SK-N-SH treated with all-trans-retinoic acid at 6 μM for 48 hours (cell line): ENCODE measurements at regions not wholly inside any gene's neighbourhood (a gene's known extent, or its start where the extent isn't known, plus 50 kb on each side); places are given as distances from the start of the nearest gene placed in this dataset.

Experiments used
- ATAC-seq: fragments of 200-7000 bp; cut with Tn5 transposase; 3 replicates; pipeline ENCODE4 v1.9.1; 2020; ENCODE audit warnings: mild to moderate bottlenecking, moderate library complexity
- ARNTL ChIP-seq: fragments of 450-650 bp; formaldehyde crosslinking; IDR thresholded peaks from 2 replicates; pipeline ENCODE4 v1.5.0; 2020; ENCODE audit warnings: low read depth, mild to moderate bottlenecking, moderate library complexity, borderline replicate concordance
- BACH2 ChIP-seq: fragments of 250-450 bp; sonication (Bioruptor Pico); IDR thresholded peaks from 2 replicates; pipeline ENCODE4 v1.9.0; 2021; ENCODE audit warnings: mild to moderate bottlenecking, borderline replicate concordance
- CSDC2 ChIP-seq: fragments of 250-450 bp; sonication (Bioruptor Pico); IDR thresholded peaks from 2 replicates; pipeline ENCODE4 v1.5.0; 2020; ENCODE audit warnings: mild to moderate bottlenecking, moderate library complexity
- ESRRG ChIP-seq: fragments of 250-450 bp; sonication (Bioruptor Pico); IDR thresholded peaks from 2 replicates; pipeline ENCODE4 v1.6.1; 2021; ENCODE audit warnings: mild to moderate bottlenecking
- GLIS3 ChIP-seq: fragments of 250-450 bp; sonication (Bioruptor Pico); IDR thresholded peaks from 2 replicates; pipeline ENCODE4 v1.5.0; 2020; ENCODE audit warnings: mild to moderate bottlenecking, moderate library complexity
- ISL1 ChIP-seq: fragments of 250-450 bp; sonication (Bioruptor Pico); IDR thresholded peaks from 2 replicates; pipeline ENCODE4 v2.1.2; 2022; ENCODE audit warnings: mild to moderate bottlenecking, moderate library complexity
- OSR1 ChIP-seq: fragments of 250-450 bp; sonication (Bioruptor Pico); IDR thresholded peaks from 2 replicates; pipeline ENCODE4 v1.8.0; 2022; ENCODE audit warnings: moderate library complexity, mild to moderate bottlenecking, inconsistent platforms
- PPARA ChIP-seq: fragments of 250-450 bp; sonication (Bioruptor Pico); IDR thresholded peaks from 2 replicates; pipeline ENCODE4 v1.5.0; 2020; ENCODE audit warnings: mild to moderate bottlenecking, borderline replicate concordance
- RARB ChIP-seq: fragments of 250-450 bp; sonication (Bioruptor Pico); IDR thresholded peaks from 2 replicates; pipeline ENCODE4 v1.8.0; 2021; ENCODE audit warnings: mild to moderate bottlenecking, moderate library complexity
- SNAI2 ChIP-seq: fragments of 250-450 bp; sonication (Bioruptor Pico); IDR thresholded peaks from 2 replicates; pipeline ENCODE4 v1.5.0; 2020; ENCODE audit warnings: mild to moderate bottlenecking, moderate library complexity
- TCF4 ChIP-seq: fragments of 250-450 bp; sonication (Bioruptor Pico); IDR thresholded peaks from 2 replicates; pipeline ENCODE4 v1.8.0; 2021; ENCODE audit warnings: mild to moderate bottlenecking, moderate library complexity, borderline replicate concordance
- TOX ChIP-seq: fragments of 250-450 bp; sonication (Bioruptor Pico); IDR thresholded peaks from 2 replicates; pipeline ENCODE4 v1.8.0; 2021; ENCODE audit warnings: mild to moderate bottlenecking, moderate library complexity, borderline replicate concordance
- ZFP3 ChIP-seq: fragments of 250-450 bp; sonication (Bioruptor Pico); IDR thresholded peaks from 2 replicates; pipeline ENCODE4 v1.5.0; 2020; ENCODE audit warnings: mild to moderate bottlenecking, moderate library complexity
- ZFP30 ChIP-seq: fragments of 450-650 bp; formaldehyde crosslinking; IDR thresholded peaks from 2 replicates; pipeline ENCODE4 v1.5.0; 2022; ENCODE audit warnings: mild to moderate bottlenecking, moderate library complexity
- ZNF565 ChIP-seq: fragments of 450-650 bp; formaldehyde crosslinking; conservative IDR thresholded peaks from 2 replicates; pipeline ENCODE4 v1.5.0; 2020; ENCODE audit warnings: low read depth, mild to moderate bottlenecking, moderate library complexity
- ZNF70 ChIP-seq: fragments of 450-650 bp; formaldehyde crosslinking; IDR thresholded peaks from 2 replicates; pipeline ENCODE4 v1.5.0; 2020; ENCODE audit warnings: mild to moderate bottlenecking, moderate library complexity
- ZNF8 ChIP-seq: fragments of 450-650 bp; formaldehyde crosslinking; IDR thresholded peaks from 2 replicates; pipeline ENCODE4 v1.5.0; 2020; ENCODE audit warnings: mild to moderate bottlenecking, moderate library complexity
- TF ChIP-seq, protein P1 (sequence below): fragments of 250-450 bp; sonication (Bioruptor Pico); IDR thresholded peaks from 2 replicates; pipeline ENCODE4 v1.8.0; 2021; ENCODE audit warnings: low read depth, mild to moderate bottlenecking, moderate library complexity, borderline replicate concordance
- TF ChIP-seq, protein P2 (sequence below): fragments of 250-450 bp; sonication (Bioruptor Pico); IDR thresholded peaks from 2 replicates; pipeline ENCODE4 v1.5.1; 2021; ENCODE audit warnings: mild to moderate bottlenecking, moderate library complexity
- TF ChIP-seq, protein P3 (sequence below): fragments of 250-450 bp; sonication (Bioruptor Pico); IDR thresholded peaks from 2 replicates; pipeline ENCODE4 v1.5.0; 2020; ENCODE audit warnings: mild to moderate bottlenecking, moderate library complexity
- TF ChIP-seq, protein P4 (sequence below): fragments of 250-450 bp; sonication (Bioruptor Pico); IDR thresholded peaks from 2 replicates; pipeline ENCODE4 v1.8.0; 2020; ENCODE audit warnings: mild to moderate bottlenecking, moderate library complexity, borderline replicate concordance
- TF ChIP-seq, protein P5 (sequence below): fragments of 250-450 bp; sonication (Bioruptor Pico); IDR thresholded peaks from 2 replicates; pipeline ENCODE4 v1.5.1; 2020; ENCODE audit warnings: low read depth, mild to moderate bottlenecking, moderate library complexity

DNA sequence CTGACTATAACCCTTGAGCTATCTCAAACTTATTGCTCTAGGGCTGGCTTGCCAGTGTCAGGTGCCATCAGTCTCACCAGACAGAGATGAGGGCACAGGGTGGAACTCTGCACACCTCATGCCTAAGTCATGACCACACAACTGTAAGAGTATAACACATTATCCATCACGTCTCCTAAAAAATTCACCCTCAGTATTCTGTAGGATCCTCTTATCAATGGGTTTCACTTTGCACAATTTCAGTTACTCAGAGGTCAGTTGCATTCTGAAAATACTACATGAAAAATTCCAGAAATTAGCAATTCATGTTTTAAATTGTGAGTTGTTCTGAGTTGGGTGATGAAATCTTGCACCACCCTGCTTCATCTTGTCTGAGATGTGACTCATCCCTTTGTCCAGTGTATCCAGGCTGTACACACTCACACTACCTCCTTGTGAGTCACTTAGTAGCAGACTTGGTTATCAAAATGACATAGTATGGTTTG, 690.9 kb upstream of the CDH18 start:
- ATAC-seq = peak; percentile 92
- TF ChIP-seq ESRRG = no peak
- TF ChIP-seq ZNF70 = no peak
- no peak for TF ChIP-seq ARNTL (CRISPR knock-in tag)

DNA sequence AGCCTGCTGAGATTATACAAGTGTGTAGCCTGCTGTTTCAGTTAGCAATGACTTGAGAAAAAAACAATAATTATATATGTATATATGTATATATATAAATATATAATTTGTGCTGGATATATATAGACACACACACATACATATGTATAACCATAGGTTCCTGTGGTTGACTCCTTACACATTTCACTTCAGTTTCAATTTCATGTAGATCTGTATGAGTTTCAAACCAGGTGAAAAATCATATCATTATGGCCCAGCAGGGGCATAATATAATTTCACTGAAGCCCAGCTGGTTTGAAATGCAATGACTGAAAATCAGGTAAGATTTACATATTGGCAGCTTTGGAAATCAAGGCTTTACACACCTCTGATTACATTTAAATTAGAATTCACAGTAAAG, 690.4 kb upstream of the CDH18 start:
- no peak for ATAC-seq

DNA sequence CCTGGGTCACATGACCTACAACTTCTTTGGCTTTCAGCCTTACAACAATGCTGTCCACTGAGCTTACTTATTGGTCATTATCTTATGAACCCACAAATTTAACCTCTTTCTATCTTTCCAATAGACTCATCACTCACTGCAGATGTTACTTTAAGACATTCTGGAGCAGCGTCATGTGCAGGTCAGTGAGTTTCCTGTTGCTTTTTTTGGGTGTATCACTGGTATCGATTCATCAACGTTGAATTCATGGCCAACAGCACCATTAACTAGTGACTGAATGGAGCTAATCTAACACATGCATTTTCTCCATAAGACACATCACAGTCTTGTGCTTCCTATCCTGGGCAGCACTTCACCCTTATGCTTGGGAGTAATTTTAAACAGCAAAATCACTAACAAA, 672.6 kb upstream of the CDH18 start:
- ATAC-seq = no peak
- TF ChIP-seq, protein P1, sequence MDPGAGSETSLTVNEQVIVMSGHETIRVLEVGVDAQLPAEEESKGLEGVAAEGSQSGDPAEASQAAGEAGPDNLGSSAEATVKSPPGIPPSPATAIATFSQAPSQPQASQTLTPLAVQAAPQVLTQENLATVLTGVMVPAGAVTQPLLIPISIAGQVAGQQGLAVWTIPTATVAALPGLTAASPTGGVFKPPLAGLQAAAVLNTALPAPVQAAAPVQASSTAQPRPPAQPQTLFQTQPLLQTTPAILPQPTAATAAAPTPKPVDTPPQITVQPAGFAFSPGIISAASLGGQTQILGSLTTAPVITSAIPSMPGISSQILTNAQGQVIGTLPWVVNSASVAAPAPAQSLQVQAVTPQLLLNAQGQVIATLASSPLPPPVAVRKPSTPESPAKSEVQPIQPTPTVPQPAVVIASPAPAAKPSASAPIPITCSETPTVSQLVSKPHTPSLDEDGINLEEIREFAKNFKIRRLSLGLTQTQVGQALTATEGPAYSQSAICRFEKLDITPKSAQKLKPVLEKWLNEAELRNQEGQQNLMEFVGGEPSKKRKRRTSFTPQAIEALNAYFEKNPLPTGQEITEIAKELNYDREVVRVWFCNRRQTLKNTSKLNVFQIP = no peak
- TF ChIP-seq, protein P2, sequence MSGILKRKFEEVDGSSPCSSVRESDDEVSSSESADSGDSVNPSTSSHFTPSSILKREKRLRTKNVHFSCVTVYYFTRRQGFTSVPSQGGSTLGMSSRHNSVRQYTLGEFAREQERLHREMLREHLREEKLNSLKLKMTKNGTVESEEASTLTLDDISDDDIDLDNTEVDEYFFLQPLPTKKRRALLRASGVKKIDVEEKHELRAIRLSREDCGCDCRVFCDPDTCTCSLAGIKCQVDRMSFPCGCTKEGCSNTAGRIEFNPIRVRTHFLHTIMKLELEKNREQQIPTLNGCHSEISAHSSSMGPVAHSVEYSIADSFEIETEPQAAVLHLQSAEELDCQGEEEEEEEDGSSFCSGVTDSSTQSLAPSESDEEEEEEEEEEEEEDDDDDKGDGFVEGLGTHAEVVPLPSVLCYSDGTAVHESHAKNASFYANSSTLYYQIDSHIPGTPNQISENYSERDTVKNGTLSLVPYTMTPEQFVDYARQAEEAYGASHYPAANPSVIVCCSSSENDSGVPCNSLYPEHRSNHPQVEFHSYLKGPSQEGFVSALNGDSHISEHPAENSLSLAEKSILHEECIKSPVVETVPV (CRISPR knock-in tag) = no peak
- TF ChIP-seq, protein P3, sequence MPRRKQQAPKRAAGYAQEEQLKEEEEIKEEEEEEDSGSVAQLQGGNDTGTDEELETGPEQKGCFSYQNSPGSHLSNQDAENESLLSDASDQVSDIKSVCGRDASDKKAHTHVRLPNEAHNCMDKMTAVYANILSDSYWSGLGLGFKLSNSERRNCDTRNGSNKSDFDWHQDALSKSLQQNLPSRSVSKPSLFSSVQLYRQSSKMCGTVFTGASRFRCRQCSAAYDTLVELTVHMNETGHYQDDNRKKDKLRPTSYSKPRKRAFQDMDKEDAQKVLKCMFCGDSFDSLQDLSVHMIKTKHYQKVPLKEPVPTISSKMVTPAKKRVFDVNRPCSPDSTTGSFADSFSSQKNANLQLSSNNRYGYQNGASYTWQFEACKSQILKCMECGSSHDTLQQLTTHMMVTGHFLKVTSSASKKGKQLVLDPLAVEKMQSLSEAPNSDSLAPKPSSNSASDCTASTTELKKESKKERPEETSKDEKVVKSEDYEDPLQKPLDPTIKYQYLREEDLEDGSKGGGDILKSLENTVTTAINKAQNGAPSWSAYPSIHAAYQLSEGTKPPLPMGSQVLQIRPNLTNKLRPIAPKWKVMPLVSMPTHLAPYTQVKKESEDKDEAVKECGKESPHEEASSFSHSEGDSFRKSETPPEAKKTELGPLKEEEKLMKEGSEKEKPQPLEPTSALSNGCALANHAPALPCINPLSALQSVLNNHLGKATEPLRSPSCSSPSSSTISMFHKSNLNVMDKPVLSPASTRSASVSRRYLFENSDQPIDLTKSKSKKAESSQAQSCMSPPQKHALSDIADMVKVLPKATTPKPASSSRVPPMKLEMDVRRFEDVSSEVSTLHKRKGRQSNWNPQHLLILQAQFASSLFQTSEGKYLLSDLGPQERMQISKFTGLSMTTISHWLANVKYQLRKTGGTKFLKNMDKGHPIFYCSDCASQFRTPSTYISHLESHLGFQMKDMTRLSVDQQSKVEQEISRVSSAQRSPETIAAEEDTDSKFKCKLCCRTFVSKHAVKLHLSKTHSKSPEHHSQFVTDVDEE (CRISPR knock-in tag) = no peak
- TF ChIP-seq, protein P4, sequence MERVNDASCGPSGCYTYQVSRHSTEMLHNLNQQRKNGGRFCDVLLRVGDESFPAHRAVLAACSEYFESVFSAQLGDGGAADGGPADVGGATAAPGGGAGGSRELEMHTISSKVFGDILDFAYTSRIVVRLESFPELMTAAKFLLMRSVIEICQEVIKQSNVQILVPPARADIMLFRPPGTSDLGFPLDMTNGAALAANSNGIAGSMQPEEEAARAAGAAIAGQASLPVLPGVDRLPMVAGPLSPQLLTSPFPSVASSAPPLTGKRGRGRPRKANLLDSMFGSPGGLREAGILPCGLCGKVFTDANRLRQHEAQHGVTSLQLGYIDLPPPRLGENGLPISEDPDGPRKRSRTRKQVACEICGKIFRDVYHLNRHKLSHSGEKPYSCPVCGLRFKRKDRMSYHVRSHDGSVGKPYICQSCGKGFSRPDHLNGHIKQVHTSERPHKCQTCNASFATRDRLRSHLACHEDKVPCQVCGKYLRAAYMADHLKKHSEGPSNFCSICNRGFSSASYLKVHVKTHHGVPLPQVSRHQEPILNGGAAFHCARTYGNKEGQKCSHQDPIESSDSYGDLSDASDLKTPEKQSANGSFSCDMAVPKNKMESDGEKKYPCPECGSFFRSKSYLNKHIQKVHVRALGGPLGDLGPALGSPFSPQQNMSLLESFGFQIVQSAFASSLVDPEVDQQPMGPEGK (CRISPR knock-in tag) = no peak
- no peak for TF ChIP-seq OSR1 (CRISPR knock-in tag)
- no peak for TF ChIP-seq ISL1 (CRISPR knock-in tag)
- no peak for TF ChIP-seq ZFP30 (CRISPR knock-in tag)
- TF ChIP-seq PPARA (CRISPR knock-in tag) = no peak
- TF ChIP-seq, all 23 proteins: peak for 0

More for the DNA sequence above, 690.4 kb upstream of the CDH18 start:
- TF ChIP-seq, protein P2 (CRISPR knock-in tag) = no peak
- TF ChIP-seq RARB = no peak
- TF ChIP-seq GLIS3 = no peak
- TF ChIP-seq BACH2 (CRISPR knock-in tag) = no peak
- no peak for TF ChIP-seq ZNF70
- no peak for TF ChIP-seq CSDC2 (CRISPR knock-in tag)

DNA sequence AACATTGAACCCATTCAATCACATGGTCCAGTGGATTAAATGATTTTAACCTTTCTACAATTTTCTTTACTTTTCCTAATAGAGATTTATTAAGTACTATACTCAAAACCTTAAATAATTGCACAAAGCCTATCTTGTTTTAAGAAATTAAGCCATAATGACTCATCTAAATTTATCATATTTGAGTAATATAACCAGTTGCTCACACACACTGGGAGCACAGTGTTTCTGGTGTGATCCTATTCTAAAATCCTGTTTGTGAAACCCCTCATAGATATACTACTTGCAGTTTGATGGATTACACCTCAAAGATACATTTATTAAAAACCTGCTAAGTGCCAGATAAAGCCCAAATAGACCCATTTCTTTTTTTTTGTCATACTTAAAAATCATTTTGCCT, 668.3 kb upstream of the CDH18 start:
- TF ChIP-seq ZNF70 (no peak), OSR1 (CRISPR knock-in tag) (no peak), ISL1 (CRISPR knock-in tag) (no peak), TOX (no peak), GLIS3 (no peak), ZFP30 (CRISPR knock-in tag) (no peak), SNAI2 (CRISPR knock-in tag) (no peak), ZFP3 (no peak), TCF4 (CRISPR knock-in tag) (no peak), ZNF565 (CRISPR knock-in tag) (no peak), ZNF8 (CRISPR knock-in tag) (no peak), ESRRG (no peak), CSDC2 (CRISPR knock-in tag) (no peak), ARNTL (CRISPR knock-in tag) (no peak)
- TF ChIP-seq, protein P5, sequence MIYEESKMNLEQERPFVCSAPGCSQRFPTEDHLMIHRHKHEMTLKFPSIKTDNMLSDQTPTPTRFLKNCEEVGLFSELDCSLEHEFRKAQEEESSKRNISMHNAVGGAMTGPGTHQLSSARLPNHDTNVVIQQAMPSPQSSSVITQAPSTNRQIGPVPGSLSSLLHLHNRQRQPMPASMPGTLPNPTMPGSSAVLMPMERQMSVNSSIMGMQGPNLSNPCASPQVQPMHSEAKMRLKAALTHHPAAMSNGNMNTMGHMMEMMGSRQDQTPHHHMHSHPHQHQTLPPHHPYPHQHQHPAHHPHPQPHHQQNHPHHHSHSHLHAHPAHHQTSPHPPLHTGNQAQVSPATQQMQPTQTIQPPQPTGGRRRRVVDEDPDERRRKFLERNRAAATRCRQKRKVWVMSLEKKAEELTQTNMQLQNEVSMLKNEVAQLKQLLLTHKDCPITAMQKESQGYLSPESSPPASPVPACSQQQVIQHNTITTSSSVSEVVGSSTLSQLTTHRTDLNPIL (CRISPR knock-in tag) = no peak
- ATAC-seq = no peak
